GM12892 (cell line): ENCODE measurements at regions not wholly inside any gene's neighbourhood (a gene's known extent, or its start where the extent isn't known, plus 50 kb on each side); places are given as distances from the start of the nearest gene placed in this dataset.

ENCODE experiments used
- POLR2A ChIP-seq: IDR thresholded peaks from 2 replicates; pipeline ENCODE4 v1.6.1; 2011; ENCODE audit warnings: low read depth, low read length, control low read depth
- POLR2AphosphoS5 ChIP-seq: IDR thresholded peaks from 2 replicates; pipeline ENCODE4 v1.6.1; 2011; ENCODE audit warnings: low read depth, low read length, control low read depth

- TF ChIP-seq POLR2AphosphoS5 (no peak), POLR2A (no peak)
Observed at GRCh38 chr5:163385824-163386223, 51.6 kb upstream of the CCNG1 start.
